Fibroblast of peridontal ligament (primary cell): ENCODE measurements at regions not wholly inside any gene's neighbourhood (a gene's known extent, or its start where the extent isn't known, plus 50 kb on each side); places are given as distances from the start of the nearest gene placed in this dataset.

Experiments used
- DNase-seq: peaks from one replicate; pipeline ENCODE4 v3.0.0-alpha.2; 2010; ENCODE audit errors: extremely low read depth

DNA sequence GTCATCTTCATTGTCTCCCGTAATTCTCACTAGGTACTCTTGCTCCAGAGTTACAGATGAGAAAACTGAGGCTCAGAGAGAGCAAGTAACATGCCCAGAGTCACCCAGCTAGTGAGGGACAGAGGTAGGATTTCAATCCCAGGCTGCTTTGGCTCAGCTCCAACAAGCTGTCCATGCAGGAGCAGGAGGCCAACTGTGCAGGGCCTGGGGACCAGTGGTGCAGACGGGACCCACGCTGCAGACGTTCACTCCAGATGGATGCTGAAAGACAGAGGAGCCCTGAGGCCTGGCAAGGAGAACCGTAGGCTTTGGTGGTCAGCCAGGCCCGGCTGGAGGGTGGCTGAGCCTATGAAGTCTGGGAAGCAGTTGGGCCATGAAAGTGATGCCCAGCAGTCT is 102.6 kb downstream of the MCFD2 start:
- DNase-seq = no peak
